Breast epithelium (tissue), 4 donors: ENCODE measurements at regions not wholly inside any gene's neighbourhood (a gene's known extent, or its start where the extent isn't known, plus 50 kb on each side); places are given as distances from the start of the nearest gene placed in this dataset.

Experiments
- DNase-seq, 2 donors: peaks; one replicate each; pipeline ENCODE4 v3.0.0-alpha.2; 2019; ENCODE audit warnings: low spot score in 2 of 2
- H3K27ac ChIP-seq, 2 donors: fragments of 200-600 bp; sonication (generic) in 1 of 2; one replicate each; pipeline ENCODE4 v1.5.1; 2016 to 2019; ENCODE audit warnings: mild to moderate bottlenecking in 1 of 2
- H3K27me3 ChIP-seq, 2 donors: fragments of 200-600 bp; sonication (generic) in 1 of 2; one replicate each; pipeline versions ENCODE4 v1.5.1 to v1.6.0; 2017 to 2019; ENCODE audit warnings: control low read depth in 1 of 2, mild to moderate bottlenecking in 1 of 2
- H3K36me3 ChIP-seq: fragments of 200-600 bp; one replicate; pipeline ENCODE4 v1.5.1; 2019
- H3K4me1 ChIP-seq, 2 donors: fragments of 200-600 bp; sonication (generic); one replicate each; pipeline ENCODE4 v1.5.1; 2016 to 2019; ENCODE audit warnings: control low read depth in 1 of 2
- H3K4me3 ChIP-seq, 3 donors: fragments of 200-600 bp; sonication (generic); 1 replicate in 2 of 3; 2 replicates in 1 of 3; pipeline ENCODE4 v1.5.1; 2016 to 2019; ENCODE audit warnings: mild to moderate bottlenecking in 3 of 3, moderate library complexity in 2 of 3
- H3K9me3 ChIP-seq, 2 donors: fragments of 200-600 bp; sonication (generic) in 1 of 2; one replicate each; pipeline ENCODE4 v1.5.1; 2016 to 2019; ENCODE audit warnings: control low read depth in 1 of 2
- CTCF ChIP-seq, 3 donors: fragments of 450-650 bp; IDR thresholded peaks; one replicate each; pipeline ENCODE4 v1.5.1; 2016 to 2017; ENCODE audit warnings: antibody characterized with exemption in 3 of 3, mild to moderate bottlenecking in 3 of 3, moderate library complexity in 3 of 3
- POLR2A ChIP-seq: fragments of 450-650 bp; IDR thresholded peaks from one replicate; pipeline ENCODE4 v1.6.1; 2016; ENCODE audit warnings: antibody characterized with exemption, mild to moderate bottlenecking, moderate library complexity
- POLR2AphosphoS5 ChIP-seq, 3 donors: sonication (generic); formaldehyde crosslinking; IDR thresholded peaks; one replicate each; pipeline ENCODE4 v1.6.1; 2017; ENCODE audit warnings: antibody characterized with exemption in 3 of 3
- intact Hi-C: fragments of 100-400 bp; cut with DNase I; formaldehyde crosslinking; loops from one replicate; pipeline ENCODE4 v1.15.1; 2023; ENCODE audit warnings: low total_unique reads

- TF ChIP-seq CTCF (IDR thresholded peaks at IDR 0.05) (no peak), POLR2AphosphoS5 (IDR thresholded peaks at IDR 0.05) (no peak), POLR2A (no peak)
- Histone ChIP-seq H3K27ac (no peak overlapping the region), H3K36me3 (no peaks in the 10 kb centered on the region), H3K4me3 (no peak overlapping the region), H3K9me3 (no peaks in the 10 kb centered on the region), H3K4me1 (no peaks in the 10 kb centered on the region), H3K27me3 (no peaks in the 10 kb centered on the region)
- DNase-seq = no peak
- intact Hi-C loops = no loop called here
Measured at GRCh38 chr5:2670940-2671339, 80.5 kb downstream of the IRX2 start.

- intact Hi-C loops = no loop called here
- no peak for DNase-seq
- Histone ChIP-seq H3K9me3 (no peaks in the 10 kb centered on the region), H3K4me1 (no peaks in the 10 kb centered on the region), H3K4me3 (no peak overlapping the region), H3K36me3 (no peaks in the 10 kb centered on the region), H3K27me3 (no peaks in the 10 kb centered on the region), H3K27ac (no peak overlapping the region)
- no peak for TF ChIP-seq POLR2AphosphoS5 (IDR thresholded peaks at IDR 0.05)
- no peak for TF ChIP-seq CTCF (IDR thresholded peaks at IDR 0.05)
Measured at GRCh38 chr5:2669913-2670312, 81.6 kb downstream of the IRX2 start.

- Histone ChIP-seq H3K36me3 (no peaks in the 10 kb centered on the region), H3K27ac (no peak overlapping the region), H3K4me3 (no peak overlapping the region), H3K9me3 (no peaks in the 10 kb centered on the region), H3K27me3 (no peaks in the 10 kb centered on the region), H3K4me1 (no peaks in the 10 kb centered on the region)
- intact Hi-C loops = no loop called here
- no peak for DNase-seq
- no peak for TF ChIP-seq CTCF (IDR thresholded peaks at IDR 0.05)
- no peak for TF ChIP-seq POLR2A
Measured at GRCh38 chr5:2669259-2669658, 82.2 kb downstream of the IRX2 start.

GRCh38 chr5:2666081-2666480, 85.4 kb downstream of the IRX2 start:
- Histone ChIP-seq H3K27ac (no peak overlapping the region), H3K4me1 (no peaks in the 10 kb centered on the region), H3K27me3 (no peaks in the 10 kb centered on the region), H3K4me3 (no peak overlapping the region), H3K9me3 (no peaks in the 10 kb centered on the region), H3K36me3 (no peaks in the 10 kb centered on the region)
- TF ChIP-seq POLR2A = no peak
- no peak for TF ChIP-seq POLR2AphosphoS5 (IDR thresholded peaks at IDR 0.05)
- no peak for TF ChIP-seq CTCF (IDR thresholded peaks at IDR 0.05)
- DNase-seq = no peak
- intact Hi-C loops = loop anchor here (2.0 kb wide), 1 partner anchor 33 kb away; no protein-coding TSS in a partner anchor

- H3K4me1 ChIP-seq = no peaks in the 10 kb centered on the region
Measured at GRCh38 chr5:2663489-2663888, 88.0 kb downstream of the IRX2 start.

GRCh38 chr5:2660315-2660714, 91.2 kb downstream of the IRX2 start:
- Histone ChIP-seq H3K4me1 (no peaks in the 10 kb centered on the region), H3K27ac (no peak overlapping the region), H3K4me3 (no peak overlapping the region), H3K27me3 (no peaks in the 10 kb centered on the region), H3K36me3 (no peaks in the 10 kb centered on the region), H3K9me3 (no peaks in the 10 kb centered on the region)
- TF ChIP-seq POLR2AphosphoS5 (IDR thresholded peaks at IDR 0.05) (no peak), CTCF (IDR thresholded peaks at IDR 0.05) (no peak), POLR2A (no peak)
- DNase-seq = no peak
- intact Hi-C loops = no loop called here

More at GRCh38 chr5:2663489-2663888, 88.0 kb downstream of the IRX2 start:
- TF ChIP-seq POLR2A (no peak), POLR2AphosphoS5 (IDR thresholded peaks at IDR 0.05) (no peak)
- Histone ChIP-seq H3K27ac (no peak overlapping the region), H3K9me3 (no peaks in the 10 kb centered on the region), H3K36me3 (no peaks in the 10 kb centered on the region), H3K4me3 (no peak overlapping the region), H3K27me3 (no peaks in the 10 kb centered on the region)
- no peak for DNase-seq
- intact Hi-C loops = no loop called here
